H1 (cell line): ENCODE measurements at regions not wholly inside any gene's neighbourhood (a gene's known extent, or its start where the extent isn't known, plus 50 kb on each side); places are given as distances from the start of the nearest gene placed in this dataset.

Source experiments
- CTCF ChIP-seq, 3 experiments: IDR thresholded peaks; 1 replicate in 2 of 3; 2 replicates in 1 of 3; pipeline versions ENCODE4 v1.5.1 to v1.6.1; 2011; ENCODE audit warnings: low read length in 3 of 3, mild to moderate bottlenecking in 3 of 3, inconsistent platforms in 2 of 3, low read depth in 1 of 3, moderate library complexity in 1 of 3; ENCODE audit not compliant: insufficient read depth in 1 of 3; ENCODE audit errors: control extremely low read depth in 1 of 3
- EGR1 ChIP-seq: IDR thresholded peaks from 2 replicates; pipeline ENCODE4 v1.6.1; 2011; ENCODE audit warnings: low read depth, low read length, borderline replicate concordance

- TF ChIP-seq CTCF (IDR thresholded peaks at IDR 0.05; ENCODE audit: control extremely low read depth in 1 of 3, insufficient read depth in 1 of 3, low read depth in 1 of 3, low read length in 3 of 3), result no peak
- no peak for TF ChIP-seq EGR1
- TF ChIP-seq, all 59 proteins: peak for 0
Observed at GRCh38 chr4:158025131-158025530, 147.7 kb downstream of the GASK1B start (continued).
